A673 (cell line): ENCODE measurements at regions not wholly inside any gene's neighbourhood (a gene's known extent, or its start where the extent isn't known, plus 50 kb on each side); places are given as distances from the start of the nearest gene placed in this dataset.

Source experiments
- BruUV-seq: library from RNA; stranded (reverse); fragments of 400-500 nt; replicated peaks from 2 replicates; lab custom pipeline; 2021; lab: Mats Ljungman, UMichigan
- CTCF ChIA-PET: fragments of 300-600 bp; sonication (Branson Sonifier 250); formaldehyde crosslinking; loops from one replicate; lab custom pipeline; 2022; ENCODE audit warnings: antibody characterized with exemption; lab: Charles Lee
- POLR2A ChIA-PET: fragments of 300-600 bp; sonication (Branson Sonifier 250); formaldehyde crosslinking; loops from one replicate; lab custom pipeline; 2022; ENCODE audit warnings: antibody characterized with exemption; ENCODE audit not compliant: low non-redundant PET; lab: Charles Lee
- DNase-seq: peaks from one replicate; pipeline ENCODE4 v3.0.0-alpha.2; 2015; ENCODE audit warnings: low spot score
- H3K27ac ChIP-seq: fragments of 200-600 bp; sonication (generic); 2 replicates; pipeline ENCODE4 v1.5.1; 2016; ENCODE audit warnings: mixed run types, low read depth, mild to moderate bottlenecking, mixed read lengths, antibody characterized with exemption, low read length; ENCODE audit not compliant: poor library complexity, severe bottlenecking
- H3K27me3 ChIP-seq: fragments of 200-600 bp; sonication (generic); replicated peaks from 2 replicates; pipeline ENCODE4 v1.6.1; 2017; ENCODE audit warnings: mixed run types, low read depth, mild to moderate bottlenecking, mixed read lengths, antibody characterized with exemption, low read length; ENCODE audit not compliant: insufficient read depth, poor library complexity
- H3K36me3 ChIP-seq: fragments of 200-600 bp; sonication (generic); 2 replicates; pipeline ENCODE4 v1.6.1; 2016; ENCODE audit warnings: mixed run types, mild to moderate bottlenecking, mixed read lengths, antibody characterized with exemption, low read length; ENCODE audit not compliant: insufficient read depth, poor library complexity, severe bottlenecking
- H3K4me1 ChIP-seq: fragments of 200-600 bp; sonication (generic); 2 replicates; pipeline ENCODE4 v1.6.1; 2017; ENCODE audit warnings: mixed run types, mild to moderate bottlenecking, mixed read lengths, antibody characterized with exemption, low read length; ENCODE audit not compliant: insufficient read depth, poor library complexity, severe bottlenecking
- H3K4me3 ChIP-seq: fragments of 200-600 bp; sonication (generic); 2 replicates; pipeline ENCODE4 v1.5.1; 2016; ENCODE audit warnings: low read depth, mixed run types, mild to moderate bottlenecking, mixed read lengths, low read length; ENCODE audit not compliant: poor library complexity, severe bottlenecking
- H3K9me3 ChIP-seq: fragments of 200-600 bp; sonication (generic); 2 replicates; pipeline ENCODE4 v1.6.1; 2016; ENCODE audit warnings: mixed run types, low read depth, mild to moderate bottlenecking, mixed read lengths, antibody characterized with exemption, low read length; ENCODE audit not compliant: poor library complexity, severe bottlenecking
- EZH2 ChIP-seq: fragments of 200-600 bp; sonication (generic); IDR thresholded peaks from 2 replicates; pipeline ENCODE4 v1.6.1; 2017; ENCODE audit warnings: borderline replicate concordance, low read depth, mild to moderate bottlenecking, mixed read lengths, antibody characterized with exemption, low read length; ENCODE audit not compliant: poor library complexity, severe bottlenecking
- intact Hi-C: fragments of 100-400 bp; cut with micrococcal nuclease; formaldehyde crosslinking; loops from one replicate; pipeline ENCODE4 v1.10.0; 2022; ENCODE audit not compliant: unreplicated experiment
- TF ChIP-seq, protein P1 (sequence below): fragments of 300-800, 200-600 bp; sonication (generic); conservative IDR thresholded peaks from 2 replicates; pipeline ENCODE4 v1.5.1; 2017; ENCODE audit warnings: low read depth, mild to moderate bottlenecking, antibody characterized with exemption, low read length, moderate library complexity, mixed read lengths

GRCh38 chr3:26340001-26340400, 282.6 kb upstream of the LRRC3B start:
- no peak overlapping the region for H3K27ac ChIP-seq
- CTCF ChIA-PET: no interaction called here
- H3K36me3 ChIP-seq: no peaks in the 10 kb centered on the region
- POLR2A ChIA-PET: no interaction called here
- H3K4me1 ChIP-seq: no peaks in the 10 kb centered on the region
- intact Hi-C loops: no loop called here
- peaks cover 4% of the 10 kb centered on the region for H3K9me3 ChIP-seq
- no TSS peak for BruUV-seq
- no peak for DNase-seq
- no peaks in the 10 kb centered on the region for H3K27me3 ChIP-seq
- no peak overlapping the region for H3K4me3 ChIP-seq
- TF ChIP-seq EZH2: no peak
- TF ChIP-seq, protein P1, sequence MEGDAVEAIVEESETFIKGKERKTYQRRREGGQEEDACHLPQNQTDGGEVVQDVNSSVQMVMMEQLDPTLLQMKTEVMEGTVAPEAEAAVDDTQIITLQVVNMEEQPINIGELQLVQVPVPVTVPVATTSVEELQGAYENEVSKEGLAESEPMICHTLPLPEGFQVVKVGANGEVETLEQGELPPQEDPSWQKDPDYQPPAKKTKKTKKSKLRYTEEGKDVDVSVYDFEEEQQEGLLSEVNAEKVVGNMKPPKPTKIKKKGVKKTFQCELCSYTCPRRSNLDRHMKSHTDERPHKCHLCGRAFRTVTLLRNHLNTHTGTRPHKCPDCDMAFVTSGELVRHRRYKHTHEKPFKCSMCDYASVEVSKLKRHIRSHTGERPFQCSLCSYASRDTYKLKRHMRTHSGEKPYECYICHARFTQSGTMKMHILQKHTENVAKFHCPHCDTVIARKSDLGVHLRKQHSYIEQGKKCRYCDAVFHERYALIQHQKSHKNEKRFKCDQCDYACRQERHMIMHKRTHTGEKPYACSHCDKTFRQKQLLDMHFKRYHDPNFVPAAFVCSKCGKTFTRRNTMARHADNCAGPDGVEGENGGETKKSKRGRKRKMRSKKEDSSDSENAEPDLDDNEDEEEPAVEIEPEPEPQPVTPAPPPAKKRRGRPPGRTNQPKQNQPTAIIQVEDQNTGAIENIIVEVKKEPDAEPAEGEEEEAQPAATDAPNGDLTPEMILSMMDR: no peak

DNA sequence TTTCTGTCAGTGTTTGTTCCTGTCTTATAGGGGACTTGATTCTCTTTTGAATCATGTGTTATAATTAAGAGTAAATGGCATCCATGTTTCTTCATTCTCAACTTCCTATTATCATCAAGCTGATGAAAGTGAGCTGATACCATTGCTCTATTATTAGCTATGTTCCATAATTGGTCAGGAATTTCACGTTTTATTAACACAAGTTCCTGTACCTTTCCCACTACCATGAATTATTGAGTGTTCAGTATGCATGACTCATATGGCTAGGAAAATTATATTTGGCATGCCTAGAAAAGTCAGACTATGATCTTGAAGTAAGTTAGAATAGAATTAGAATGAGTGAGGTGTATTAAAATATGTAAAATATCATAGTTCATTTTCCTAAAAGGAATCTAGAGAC, 278.9 kb upstream of the LRRC3B start:
- no peak for TF ChIP-seq EZH2
- TF ChIP-seq, protein P1: no peak
- no TSS peak for BruUV-seq
- peaks cover 4% of the 10 kb centered on the region for H3K9me3 ChIP-seq
- H3K36me3 ChIP-seq: no peaks in the 10 kb centered on the region
- no peak overlapping the region for H3K27ac ChIP-seq
- no peak overlapping the region for H3K4me3 ChIP-seq
- DNase-seq: no peak
- no peaks in the 10 kb centered on the region for H3K4me1 ChIP-seq
- ChIA-PET POLR2A (no interaction called here), CTCF (no interaction called here)
- H3K27me3 ChIP-seq: no peaks in the 10 kb centered on the region
- intact Hi-C loops: no loop called here

DNA sequence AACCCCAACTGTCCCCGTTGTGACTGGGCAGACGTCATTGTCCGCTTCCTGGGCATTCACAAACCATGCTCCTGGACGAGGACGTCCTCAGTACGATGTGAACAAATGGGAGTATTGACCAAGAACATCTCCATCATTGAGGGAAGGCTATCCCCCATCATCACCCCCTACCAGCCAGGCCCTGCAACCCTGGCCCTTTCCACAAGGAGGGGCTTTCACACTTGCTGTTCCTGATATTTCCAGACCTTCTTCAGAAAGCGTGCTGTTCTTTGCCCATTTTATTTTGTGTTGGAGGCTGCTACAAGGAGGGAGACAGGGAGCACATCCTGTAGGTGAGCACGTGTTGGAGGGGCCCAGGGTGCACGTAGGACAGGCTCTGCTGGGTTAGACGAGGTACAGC, 277.0 kb upstream of the LRRC3B start:
- H3K4me3 ChIP-seq: no peak overlapping the region
- no peaks in the 10 kb centered on the region for H3K36me3 ChIP-seq
- TF ChIP-seq, protein P1: no peak
- TF ChIP-seq EZH2: no peak
- intact Hi-C loops: no loop called here
- H3K9me3 ChIP-seq: peaks cover 12% of the 10 kb centered on the region
- DNase-seq: no peak
- ChIA-PET CTCF (no interaction called here), POLR2A (no interaction called here)
- H3K4me1 ChIP-seq: no peaks in the 10 kb centered on the region
- H3K27ac ChIP-seq: no peak overlapping the region
- no peaks in the 10 kb centered on the region for H3K27me3 ChIP-seq
- BruUV-seq: no TSS peak
